GM23338 (cell line): ENCODE measurements at regions not wholly inside any gene's neighbourhood (a gene's known extent, or its start where the extent isn't known, plus 50 kb on each side); places are given as distances from the start of the nearest gene placed in this dataset.

ENCODE experiments used
- CREB1 ChIP-seq: fragments of 250-450 bp; sonication (Bioruptor Pico); IDR thresholded peaks from 2 replicates; pipeline ENCODE4 v1.5.0; 2020; ENCODE audit warnings: low read depth, mild to moderate bottlenecking, moderate library complexity
- ETS1 ChIP-seq: IDR thresholded peaks from 2 replicates; pipeline ENCODE4 v1.6.1; 2016; ENCODE audit warnings: antibody characterized with exemption
- EZH2 ChIP-seq: fragments of 200-600 bp; sonication (generic); IDR thresholded peaks from one replicate; pipeline ENCODE4 v1.8.0; 2017; ENCODE audit warnings: antibody characterized with exemption, mild to moderate bottlenecking, low read depth; ENCODE audit not compliant: unreplicated experiment
- EZH2phosphoT487 ChIP-seq: fragments of 200-600 bp; sonication (generic); IDR thresholded peaks from one replicate; pipeline ENCODE4 v1.8.1; 2018; ENCODE audit warnings: antibody characterized with exemption; ENCODE audit not compliant: unreplicated experiment
- JUNB ChIP-seq: IDR thresholded peaks from one replicate; pipeline ENCODE4 v1.6.1; 2016; ENCODE audit warnings: antibody characterized with exemption; ENCODE audit not compliant: unreplicated experiment
- NANOG ChIP-seq: IDR thresholded peaks from 2 replicates; pipeline ENCODE4 v1.6.1; 2016; ENCODE audit warnings: antibody characterized with exemption, borderline replicate concordance
- POLR2AphosphoS5 ChIP-seq: IDR thresholded peaks from 2 replicates; pipeline ENCODE4 v1.6.1; 2016; ENCODE audit warnings: antibody characterized with exemption, low read depth
- STAT1 ChIP-seq: IDR thresholded peaks from one replicate; pipeline ENCODE4 v1.6.1; 2016; ENCODE audit warnings: antibody characterized with exemption; ENCODE audit not compliant: unreplicated experiment
- ZNF114 ChIP-seq: fragments of 250-450 bp; sonication (Bioruptor Pico); IDR thresholded peaks from 2 replicates; pipeline ENCODE4 v1.5.0; 2020; ENCODE audit warnings: mild to moderate bottlenecking, moderate library complexity
- ZNF331 ChIP-seq: fragments of 250-450 bp; sonication (Bioruptor Pico); IDR thresholded peaks from 2 replicates; pipeline ENCODE4 v1.5.0; 2020; ENCODE audit warnings: low read depth, mild to moderate bottlenecking, moderate library complexity
- TF ChIP-seq, protein P1 (sequence below), 2 experiments: fragments of 200-600 bp in 1 of 2; sonication (generic) in 1 of 2; conservative IDR thresholded peaks; 2 replicates each; pipeline versions ENCODE4 v1.5.1 to v1.6.1; 2016 to 2017; ENCODE audit warnings: antibody characterized with exemption in 2 of 2, low read depth in 2 of 2, mild to moderate bottlenecking in 2 of 2, moderate library complexity in 1 of 2
- TF ChIP-seq, protein P2 (sequence below): IDR thresholded peaks from one replicate; pipeline ENCODE4 v1.6.1; 2018; ENCODE audit warnings: antibody characterized with exemption; ENCODE audit not compliant: unreplicated experiment

DNA sequence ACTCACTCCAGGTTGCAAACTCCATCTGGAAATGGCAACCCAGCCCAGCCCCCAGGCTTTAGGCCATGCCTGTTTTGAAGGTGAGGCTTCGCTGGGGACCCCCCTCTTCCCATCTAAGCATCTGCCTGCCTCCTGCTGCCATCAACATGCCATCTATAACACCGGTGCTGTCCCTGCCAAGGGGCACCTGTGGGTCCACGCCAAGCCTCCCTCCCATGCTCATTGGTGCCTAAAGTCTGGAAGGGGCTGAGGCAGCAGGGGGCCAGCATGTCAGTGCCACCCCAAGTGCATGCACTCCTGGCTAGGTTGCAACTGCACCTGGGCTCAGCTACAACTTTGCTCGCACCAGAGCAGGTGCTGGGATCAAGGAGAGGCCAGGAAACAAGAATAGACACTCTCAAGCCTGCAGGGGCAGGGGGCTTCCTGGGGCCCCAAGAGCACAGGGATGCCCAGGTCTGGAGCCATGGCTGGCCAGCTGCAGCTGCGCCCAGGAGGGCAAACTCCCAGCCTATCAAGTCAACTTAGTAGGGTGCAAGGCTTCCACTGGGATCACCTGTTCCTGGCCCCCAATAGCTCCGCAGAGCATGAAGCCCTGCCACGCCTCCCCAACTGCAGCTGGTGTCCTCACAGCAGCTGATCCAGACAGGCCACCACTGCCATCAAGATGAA lies 151.3 kb upstream of the HSF2 start:
- no peak for TF ChIP-seq ETS1
- TF ChIP-seq, protein P1, sequence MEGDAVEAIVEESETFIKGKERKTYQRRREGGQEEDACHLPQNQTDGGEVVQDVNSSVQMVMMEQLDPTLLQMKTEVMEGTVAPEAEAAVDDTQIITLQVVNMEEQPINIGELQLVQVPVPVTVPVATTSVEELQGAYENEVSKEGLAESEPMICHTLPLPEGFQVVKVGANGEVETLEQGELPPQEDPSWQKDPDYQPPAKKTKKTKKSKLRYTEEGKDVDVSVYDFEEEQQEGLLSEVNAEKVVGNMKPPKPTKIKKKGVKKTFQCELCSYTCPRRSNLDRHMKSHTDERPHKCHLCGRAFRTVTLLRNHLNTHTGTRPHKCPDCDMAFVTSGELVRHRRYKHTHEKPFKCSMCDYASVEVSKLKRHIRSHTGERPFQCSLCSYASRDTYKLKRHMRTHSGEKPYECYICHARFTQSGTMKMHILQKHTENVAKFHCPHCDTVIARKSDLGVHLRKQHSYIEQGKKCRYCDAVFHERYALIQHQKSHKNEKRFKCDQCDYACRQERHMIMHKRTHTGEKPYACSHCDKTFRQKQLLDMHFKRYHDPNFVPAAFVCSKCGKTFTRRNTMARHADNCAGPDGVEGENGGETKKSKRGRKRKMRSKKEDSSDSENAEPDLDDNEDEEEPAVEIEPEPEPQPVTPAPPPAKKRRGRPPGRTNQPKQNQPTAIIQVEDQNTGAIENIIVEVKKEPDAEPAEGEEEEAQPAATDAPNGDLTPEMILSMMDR (conservative IDR thresholded peaks at IDR 0.05; ENCODE audit: low read depth in 2 of 2), result no peak
- TF ChIP-seq CREB1 (CRISPR knock-in tag), result no peak
- TF ChIP-seq EZH2, result no peak
- TF ChIP-seq EZH2phosphoT487, result no peak
- TF ChIP-seq ZNF331, result no peak
- TF ChIP-seq, protein P2, sequence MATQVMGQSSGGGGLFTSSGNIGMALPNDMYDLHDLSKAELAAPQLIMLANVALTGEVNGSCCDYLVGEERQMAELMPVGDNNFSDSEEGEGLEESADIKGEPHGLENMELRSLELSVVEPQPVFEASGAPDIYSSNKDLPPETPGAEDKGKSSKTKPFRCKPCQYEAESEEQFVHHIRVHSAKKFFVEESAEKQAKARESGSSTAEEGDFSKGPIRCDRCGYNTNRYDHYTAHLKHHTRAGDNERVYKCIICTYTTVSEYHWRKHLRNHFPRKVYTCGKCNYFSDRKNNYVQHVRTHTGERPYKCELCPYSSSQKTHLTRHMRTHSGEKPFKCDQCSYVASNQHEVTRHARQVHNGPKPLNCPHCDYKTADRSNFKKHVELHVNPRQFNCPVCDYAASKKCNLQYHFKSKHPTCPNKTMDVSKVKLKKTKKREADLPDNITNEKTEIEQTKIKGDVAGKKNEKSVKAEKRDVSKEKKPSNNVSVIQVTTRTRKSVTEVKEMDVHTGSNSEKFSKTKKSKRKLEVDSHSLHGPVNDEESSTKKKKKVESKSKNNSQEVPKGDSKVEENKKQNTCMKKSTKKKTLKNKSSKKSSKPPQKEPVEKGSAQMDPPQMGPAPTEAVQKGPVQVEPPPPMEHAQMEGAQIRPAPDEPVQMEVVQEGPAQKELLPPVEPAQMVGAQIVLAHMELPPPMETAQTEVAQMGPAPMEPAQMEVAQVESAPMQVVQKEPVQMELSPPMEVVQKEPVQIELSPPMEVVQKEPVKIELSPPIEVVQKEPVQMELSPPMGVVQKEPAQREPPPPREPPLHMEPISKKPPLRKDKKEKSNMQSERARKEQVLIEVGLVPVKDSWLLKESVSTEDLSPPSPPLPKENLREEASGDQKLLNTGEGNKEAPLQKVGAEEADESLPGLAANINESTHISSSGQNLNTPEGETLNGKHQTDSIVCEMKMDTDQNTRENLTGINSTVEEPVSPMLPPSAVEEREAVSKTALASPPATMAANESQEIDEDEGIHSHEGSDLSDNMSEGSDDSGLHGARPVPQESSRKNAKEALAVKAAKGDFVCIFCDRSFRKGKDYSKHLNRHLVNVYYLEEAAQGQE, result no peak
- TF ChIP-seq POLR2AphosphoS5, result no peak
- TF ChIP-seq JUNB, result no peak
- no peak for TF ChIP-seq NANOG
- TF ChIP-seq ZNF114 (CRISPR knock-in tag), result no peak
- TF ChIP-seq STAT1, result no peak
